Limb (tissue), 2 donors: ENCODE measurements at regions not wholly inside any gene's neighbourhood (a gene's known extent, or its start where the extent isn't known, plus 50 kb on each side); places are given as distances from the start of the nearest gene placed in this dataset.

Source experiments
- DNase-seq, 2 donors: peaks; one replicate each; pipeline ENCODE4 v3.0.0-alpha.2; 2016; ENCODE audit errors: extremely low spot score in 2 of 2

DNA sequence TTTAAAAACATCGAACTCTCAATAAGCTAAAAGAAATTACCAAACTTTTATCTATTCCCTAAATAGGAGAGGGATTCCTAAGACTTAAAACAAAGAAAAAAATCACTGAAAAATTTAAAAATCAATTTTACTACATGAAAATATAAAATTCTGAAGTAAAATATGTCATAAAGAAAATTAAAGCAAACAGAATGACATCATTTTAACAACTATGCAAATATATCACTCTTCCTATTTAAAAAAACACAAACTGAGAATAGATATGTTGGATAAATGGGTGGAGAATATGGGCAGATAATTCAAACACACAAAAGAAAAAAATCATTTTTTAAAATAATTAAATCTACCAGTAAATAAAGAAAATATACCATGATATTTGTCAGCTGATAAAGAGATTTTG is 510.0 kb downstream of the BCL11B start:
- no peak for DNase-seq

DNA sequence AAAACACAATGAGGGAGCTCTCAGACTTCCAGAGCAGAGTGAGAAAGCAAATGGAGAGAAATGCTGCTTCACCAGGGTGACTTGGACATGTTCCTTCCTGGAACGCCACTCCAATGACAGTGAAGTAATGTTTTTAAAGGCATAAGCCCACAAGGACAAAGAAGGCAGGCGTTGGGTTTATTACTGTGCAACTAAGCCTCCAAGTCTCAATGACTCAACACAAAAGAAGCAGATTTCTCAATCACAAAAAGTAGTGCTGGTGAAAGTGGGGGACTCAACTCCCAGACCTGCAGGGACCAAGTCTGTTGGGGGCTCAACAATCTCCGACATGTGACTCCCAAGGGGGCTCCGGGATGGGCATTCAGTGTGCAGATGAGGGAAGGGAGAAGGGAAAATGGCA is 505.2 kb downstream of the BCL11B start:
- no peak for DNase-seq

DNA sequence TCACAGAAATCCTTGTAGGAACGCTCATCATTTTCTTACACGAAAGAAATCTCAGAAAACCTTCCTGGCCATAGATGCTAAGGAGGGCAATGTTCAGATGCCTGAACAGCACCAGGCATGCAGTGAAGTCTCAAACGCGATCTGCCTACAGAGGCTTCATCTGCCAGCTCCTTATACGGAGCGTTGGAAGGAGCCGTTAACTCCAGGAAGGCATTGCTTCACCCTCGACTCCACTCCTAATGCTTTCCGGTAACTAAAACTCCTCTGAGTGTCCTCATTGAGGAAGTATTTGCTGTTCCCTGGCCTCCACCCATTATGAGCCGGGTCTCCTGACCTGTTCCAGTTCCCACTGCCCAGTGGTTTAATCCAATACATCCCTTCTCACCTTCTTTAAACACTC is 502.7 kb downstream of the BCL11B start:
- no peak for DNase-seq

DNA sequence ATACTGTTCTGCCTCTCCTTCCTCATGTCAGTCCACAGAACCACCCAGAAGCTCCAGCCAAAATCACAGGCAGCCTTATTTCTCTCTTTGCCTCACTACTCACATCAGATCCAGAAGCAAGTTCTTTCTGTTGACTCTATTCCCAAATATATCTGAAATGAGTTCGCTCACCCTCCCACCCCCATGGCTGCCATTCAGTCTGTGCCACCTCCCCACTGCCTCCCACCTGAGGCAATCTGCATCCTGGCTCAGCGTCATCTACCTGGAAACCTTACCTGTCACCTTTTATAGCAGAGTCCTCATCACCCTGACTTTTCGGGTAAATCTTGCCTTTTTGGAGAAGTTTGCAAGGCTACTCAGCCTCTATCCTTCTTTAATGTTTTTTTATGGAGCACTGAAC is 501.8 kb downstream of the BCL11B start:
- DNase-seq = no peak

DNA sequence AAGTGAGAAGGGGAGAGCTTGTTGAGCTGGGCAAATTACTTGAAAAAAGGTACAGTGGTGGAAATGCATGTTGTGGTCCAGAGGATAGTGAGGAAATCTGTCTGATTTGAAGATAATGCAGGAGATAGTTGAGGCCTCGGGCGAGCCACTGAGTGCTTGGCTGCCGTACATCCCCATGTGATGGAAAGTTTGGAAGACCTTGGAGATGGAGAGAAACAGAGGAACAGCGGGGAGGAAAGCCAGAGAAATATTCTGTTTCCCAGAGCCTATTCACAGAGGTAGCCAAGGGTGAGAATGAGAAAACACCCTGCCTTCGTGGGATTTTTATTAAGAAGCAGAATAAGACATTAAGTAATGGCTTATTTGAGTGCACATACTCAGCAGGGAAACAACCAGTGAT is 498.2 kb downstream of the BCL11B start:
- no peak for DNase-seq

DNA sequence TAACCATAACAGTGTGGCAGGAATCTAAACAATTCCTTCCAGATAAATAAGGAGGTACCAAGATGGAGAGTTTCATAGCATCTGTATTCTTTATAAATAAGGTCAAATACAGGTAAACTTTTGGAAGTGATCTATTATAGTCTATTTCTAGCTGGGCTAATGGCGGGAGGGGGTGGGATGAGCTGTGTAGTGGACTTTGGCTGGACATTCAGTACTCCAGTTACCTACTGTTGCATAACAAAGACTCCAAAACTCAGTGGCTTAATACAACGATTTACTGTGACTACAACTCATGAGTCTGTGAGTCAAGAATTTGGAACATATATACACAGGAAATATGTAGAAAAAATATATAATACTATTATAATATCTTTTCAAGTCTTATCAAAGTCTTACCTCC is 496.1 kb downstream of the BCL11B start:
- DNase-seq = no peak

DNA sequence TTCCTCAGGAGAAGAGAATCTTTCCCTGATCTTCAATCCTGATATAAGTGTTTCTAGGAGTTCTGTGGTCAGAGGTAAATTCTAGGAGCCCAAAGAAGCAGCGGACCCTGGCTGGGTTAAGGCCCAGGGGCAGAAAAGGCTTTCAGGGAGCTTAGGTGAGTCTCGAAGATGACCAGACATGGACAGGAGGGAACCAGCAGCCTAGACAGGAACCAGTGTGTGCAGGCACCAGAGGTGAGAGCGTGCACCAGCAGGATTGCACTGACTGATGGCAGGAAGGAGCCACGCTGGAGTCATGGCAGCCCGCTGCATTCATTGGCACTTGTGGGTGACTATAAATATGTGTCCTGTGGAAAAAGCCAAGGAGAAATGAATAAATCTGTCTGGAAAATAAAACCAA is 489.9 kb downstream of the BCL11B start:
- no peak for DNase-seq

DNA sequence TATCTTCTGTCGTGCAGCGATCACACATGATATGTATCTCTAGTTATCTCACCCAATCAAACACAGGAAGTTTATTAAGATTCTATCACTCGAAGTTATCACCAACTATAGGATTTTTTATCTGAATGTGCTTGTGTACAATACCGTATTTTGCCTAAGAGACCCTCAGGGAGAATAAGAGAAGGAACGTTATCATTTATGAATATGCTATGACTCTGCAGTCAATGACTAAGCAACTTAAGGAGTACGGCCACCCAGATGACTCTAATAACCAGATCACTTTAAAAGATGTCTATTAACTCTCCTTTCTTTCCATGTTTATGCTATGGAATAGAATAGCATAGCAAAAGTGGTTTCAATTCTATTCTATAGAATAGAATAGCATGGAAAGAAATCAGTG is 486.4 kb downstream of the BCL11B start:
- no peak for DNase-seq

DNA sequence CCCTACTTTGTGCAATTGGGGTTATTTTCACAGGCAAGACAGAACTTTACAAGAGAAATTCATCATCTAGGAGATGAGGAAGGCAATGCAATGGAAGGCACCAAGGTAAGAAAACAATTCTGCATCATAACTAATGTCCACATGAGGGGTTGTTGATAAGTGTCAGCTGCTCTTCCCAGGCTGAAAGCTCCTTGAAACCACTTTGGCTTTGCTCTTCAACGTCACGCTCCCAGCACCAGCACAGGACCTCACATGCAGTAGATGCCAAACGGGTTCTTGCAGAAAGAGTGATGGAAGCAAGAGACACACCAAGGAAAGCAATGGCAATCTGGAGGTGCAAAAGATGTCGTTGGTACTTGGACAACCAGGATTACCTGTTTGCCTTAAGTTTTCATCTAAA is 485.5 kb downstream of the BCL11B start:
- no peak for DNase-seq

DNA sequence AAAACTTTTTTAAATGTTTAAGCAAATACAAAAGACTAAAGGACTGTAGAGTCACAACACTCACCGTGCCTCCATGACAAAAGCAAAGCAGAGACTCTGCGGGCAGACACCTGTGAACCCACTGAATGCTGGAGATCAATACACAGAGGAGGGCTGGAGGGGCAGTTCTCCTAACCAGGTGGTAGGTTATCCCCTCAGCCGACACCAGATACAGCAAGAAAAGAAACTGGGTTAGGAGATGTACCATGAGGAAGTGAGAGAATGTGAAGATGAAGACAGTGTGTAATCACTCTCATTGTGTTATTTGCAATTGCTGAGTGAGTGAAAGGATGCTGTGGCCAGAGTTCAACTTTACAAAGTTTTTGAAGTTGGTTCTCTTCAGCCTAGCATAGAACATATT is 480.3 kb downstream of the BCL11B start:
- no peak for DNase-seq

DNA sequence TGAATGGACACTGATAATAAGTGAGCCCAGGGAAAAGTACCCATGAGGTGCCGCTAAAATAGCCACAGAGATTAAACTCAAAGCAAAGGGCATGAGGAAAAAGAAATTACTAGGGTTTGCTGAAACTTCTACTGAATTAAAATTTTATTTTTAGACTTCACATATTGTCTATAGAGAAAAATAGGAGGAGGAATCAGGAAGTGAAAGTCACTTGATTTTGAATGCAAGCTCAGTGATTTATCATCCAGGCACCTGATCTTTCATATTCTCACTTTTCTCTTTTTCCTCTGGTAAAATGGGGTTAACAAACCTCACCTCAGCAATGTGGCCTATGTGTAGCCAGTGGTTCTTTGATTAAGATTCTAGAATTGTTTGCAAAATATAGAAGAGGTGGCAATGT is 479.8 kb downstream of the BCL11B start:
- DNase-seq = no peak

DNA sequence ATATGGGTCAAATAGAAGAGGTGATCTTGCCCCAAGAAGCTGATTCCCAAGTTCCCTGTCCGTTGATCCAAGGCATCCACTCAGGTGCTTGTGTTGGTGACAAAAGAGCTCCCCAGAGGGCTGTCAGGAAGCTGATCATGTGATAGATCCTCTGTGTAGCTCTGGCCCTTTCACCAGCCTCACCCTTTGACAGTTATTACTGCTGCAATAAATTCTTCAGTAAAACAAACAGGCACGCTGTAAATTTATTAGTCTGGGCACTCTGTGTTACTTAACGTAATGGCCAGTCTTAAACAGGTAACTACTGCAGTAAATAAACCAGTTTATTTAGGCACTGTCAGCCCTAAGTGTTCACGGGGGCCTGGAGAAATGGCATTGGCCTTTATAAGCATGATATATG is 473.9 kb downstream of the BCL11B start:
- DNase-seq = no peak

DNA sequence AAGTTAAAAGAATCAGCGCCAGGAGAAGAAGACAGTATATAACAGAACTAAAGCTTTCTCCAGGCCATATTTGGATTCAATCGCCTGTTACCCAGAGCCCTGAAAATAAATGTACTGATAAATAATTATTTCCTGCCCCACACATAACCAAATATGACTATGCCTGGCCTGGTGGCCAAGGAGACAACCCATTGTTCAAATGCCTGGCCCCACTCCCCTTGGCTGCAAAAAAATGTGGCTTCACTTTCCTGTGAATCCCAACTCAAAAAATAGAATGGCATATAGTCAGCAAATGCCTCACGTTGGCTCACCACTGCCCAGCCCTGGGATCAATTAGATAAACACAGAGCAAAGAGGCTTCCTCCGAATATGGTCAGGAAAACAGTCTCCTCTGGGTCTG is 472.1 kb downstream of the BCL11B start:
- DNase-seq = no peak

DNA sequence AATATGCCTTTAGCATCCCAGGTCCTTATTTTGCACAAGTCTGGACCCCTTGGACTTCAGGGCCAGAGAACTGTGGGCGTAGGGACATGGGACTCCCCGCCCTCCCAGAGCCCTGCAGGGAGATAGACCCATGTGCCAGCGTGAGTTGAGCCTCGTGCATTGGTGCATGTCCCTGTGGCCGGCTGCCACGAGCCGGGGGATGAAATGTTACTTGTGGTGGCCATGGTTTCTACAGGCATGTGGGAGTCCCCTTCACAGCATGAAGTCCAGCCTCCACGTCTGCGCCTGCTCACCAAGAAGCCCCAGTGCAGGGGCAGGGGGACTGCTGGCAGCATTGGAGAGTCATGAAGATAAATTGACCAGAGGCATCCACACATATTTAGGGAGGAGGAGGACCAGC is 470.0 kb downstream of the BCL11B start:
- no peak for DNase-seq

DNA sequence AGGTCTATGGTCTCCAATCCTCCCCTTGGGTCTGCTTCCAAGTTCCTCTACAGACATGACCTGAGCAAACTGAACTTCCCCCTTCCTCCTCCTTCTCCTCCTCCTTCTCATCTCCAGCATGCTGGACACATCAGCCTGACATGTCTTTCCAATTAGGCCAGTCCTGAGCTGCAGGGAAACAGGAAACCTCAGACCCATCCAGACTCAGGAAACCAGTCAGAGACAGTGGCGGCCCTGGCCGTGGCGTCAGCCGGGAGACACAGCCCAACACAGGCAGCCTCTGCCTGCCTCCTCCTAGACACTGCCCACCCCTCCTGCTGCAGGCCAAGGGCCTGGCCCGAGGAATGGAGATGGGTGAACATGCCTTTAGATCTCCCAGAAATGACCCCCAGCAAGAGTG is 468.8 kb downstream of the BCL11B start:
- DNase-seq = no peak

DNA sequence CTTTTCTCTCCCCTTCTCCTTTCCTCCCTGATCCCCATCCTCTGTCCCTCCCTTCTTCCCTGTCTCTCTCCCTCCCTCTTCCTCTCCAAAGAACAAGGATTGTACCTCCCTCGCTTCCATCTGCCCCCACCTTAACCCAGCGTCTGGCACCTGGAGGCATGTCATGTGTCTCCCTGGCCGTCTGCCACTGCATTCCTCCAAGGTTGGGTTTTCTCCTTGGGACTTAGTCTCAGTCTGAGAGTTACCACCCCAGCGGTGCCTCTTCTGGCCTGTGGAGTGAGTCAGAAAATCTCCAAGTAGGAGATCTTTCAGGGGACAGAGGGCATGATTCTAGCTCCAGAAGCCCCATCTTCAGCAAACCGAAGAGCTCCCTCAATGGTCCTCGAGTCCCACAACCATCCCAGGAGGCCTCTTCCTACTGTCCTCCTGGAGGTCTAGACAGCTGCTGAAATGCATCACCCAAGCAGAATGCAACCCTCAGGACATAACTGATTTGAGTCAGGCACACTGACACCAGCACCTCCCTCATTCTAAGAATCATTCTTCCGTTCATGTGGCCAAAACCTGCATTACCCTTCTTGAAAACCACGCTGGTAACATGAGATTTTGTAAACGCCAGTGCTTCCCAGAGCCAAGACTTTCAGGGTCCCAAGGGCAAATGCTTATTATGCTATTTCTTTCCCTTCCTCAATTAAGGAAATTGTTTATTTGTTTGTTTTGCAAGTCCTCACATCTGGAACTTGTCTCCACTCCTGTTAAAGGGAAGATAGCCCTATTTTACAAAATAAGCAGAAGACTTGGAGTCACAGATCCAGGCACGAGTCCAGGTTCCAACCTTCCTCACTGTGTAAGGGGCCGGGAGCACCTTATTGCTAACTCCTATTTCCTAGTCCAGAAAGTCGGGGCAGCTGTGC is 463.2 kb downstream of the BCL11B start:
- DNase-seq = no peak

DNA sequence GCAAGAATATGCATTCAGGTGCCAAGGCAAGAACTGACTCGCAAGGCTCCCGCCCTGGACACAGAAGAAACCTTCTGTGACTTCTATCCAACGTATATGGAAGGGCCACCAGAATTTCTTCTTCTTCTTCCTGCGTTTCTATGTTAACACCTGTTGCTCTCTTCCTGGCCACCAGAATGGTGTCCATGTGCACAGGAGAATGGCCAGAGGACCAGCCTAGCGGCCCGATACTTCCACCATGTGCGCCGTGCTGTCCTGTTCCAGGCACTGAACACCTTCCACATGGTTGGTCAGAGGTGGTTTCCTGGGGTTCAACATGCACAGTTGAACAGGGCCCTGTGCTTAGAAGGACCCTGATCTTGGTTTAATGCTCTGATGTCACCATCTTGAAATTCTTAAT is 455.8 kb downstream of the BCL11B start:
- no peak for DNase-seq

DNA sequence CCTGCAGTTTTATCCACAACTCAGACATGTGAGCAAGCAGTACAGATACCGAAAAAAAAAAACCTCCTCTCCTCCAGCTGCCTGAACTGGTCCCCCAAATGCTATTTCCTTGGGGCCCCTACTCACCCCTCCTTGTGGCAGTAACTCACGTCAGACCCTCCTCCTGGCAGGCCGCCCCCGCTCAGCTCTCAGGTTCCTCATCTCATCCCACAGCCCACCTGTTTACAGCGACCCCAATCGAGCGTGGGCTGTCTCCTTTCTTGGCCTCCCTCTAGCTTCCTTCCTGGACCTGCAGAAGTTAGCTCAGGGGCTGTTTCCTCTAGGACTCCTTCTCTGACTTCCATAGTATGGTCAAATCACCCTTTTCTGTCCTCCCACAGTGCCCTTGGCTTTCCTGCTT is 455.3 kb downstream of the BCL11B start:
- DNase-seq = no peak

DNA sequence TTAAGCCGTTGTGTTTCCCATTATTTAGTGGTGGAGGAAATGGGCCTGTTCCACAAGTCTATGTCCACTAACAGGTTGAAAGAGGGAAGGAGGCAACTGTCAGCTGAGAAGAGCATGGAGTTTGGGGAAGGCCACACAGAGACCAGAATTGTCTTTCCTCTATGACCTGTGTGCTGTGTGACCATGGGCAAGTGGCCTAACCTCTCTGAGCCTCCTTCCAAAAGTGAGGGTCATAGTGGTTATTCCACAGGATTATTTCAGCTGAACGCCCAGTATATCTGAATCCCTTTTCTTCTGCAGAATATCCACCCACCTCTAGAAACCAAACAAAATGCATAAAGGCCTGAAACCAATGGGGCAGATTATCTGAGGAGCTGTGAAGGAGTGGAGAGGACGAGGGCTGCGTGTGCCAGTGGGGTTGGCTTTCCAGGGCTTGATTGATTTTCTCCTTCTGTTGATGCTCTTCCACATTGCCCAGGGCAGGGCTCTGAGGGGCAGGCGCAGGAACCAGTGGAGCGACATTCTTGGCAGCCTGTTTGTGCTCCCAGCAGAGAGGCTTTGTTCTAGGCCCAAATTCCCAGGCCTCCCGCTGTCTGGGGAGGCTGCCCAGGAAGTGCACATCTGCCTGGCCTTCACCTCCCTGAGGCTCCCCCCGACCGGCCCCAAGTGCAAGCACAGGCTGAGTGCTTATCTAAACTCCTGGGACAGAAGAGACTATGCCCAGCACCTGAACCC is 452.7 kb downstream of the BCL11B start:
- DNase-seq = peak in 1 of 2 donors; percentile 43

DNA sequence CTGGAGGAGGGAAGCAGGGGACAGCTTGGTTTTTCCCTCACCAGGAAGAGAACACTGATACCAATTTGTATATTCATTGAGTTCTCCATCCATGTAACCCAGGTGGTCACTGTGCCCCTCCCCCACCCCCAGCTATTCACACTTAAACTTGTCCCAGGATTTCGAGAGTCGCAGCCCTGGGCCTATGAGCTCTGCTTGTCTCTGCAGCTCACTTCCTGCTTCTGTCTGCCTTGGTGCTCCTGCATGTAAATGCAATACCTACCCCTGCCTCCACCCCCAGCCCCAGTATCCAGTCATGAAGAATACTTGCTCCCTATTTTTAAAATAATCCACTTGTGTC is 452.2 kb downstream of the BCL11B start:
- no peak for DNase-seq

DNA sequence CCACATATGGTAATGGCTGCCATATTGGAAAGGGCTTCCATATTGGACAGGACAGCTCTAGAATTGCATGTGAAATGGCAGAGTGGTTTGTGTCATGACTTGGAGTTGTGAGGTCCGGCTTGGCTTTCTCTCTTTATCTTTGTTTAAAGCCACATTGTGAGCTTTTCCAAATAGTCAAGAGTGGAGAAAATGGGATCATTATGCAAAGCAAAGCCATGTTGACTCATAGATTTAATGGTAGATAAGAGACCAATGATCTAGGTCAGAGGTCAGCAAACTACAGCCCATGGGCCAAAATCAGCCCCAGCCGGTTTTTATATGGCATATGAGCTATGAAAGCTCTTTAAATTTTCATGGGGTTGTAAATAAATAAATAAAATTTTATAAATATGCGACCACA is 449.1 kb downstream of the BCL11B start:
- DNase-seq = no peak

DNA sequence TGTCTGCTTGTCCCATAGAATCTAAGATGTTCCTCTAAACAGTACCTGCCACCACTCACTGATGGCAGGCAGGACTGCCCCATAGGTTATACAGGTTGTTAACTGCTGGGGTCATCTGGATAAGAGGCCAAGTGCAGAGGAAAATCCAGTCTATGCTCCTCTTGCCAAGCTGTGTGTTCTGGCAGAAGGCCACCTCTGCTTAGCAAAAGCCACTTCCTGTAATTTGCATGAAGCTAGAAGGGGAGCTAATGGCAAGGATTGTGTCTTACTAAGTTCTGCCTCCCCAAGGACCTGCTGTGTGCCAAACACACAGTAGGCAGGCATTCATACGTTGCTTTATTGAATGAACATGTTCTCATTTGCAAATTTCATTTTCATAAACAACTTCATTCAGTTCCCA is 445.4 kb downstream of the BCL11B start:
- DNase-seq = no peak

DNA sequence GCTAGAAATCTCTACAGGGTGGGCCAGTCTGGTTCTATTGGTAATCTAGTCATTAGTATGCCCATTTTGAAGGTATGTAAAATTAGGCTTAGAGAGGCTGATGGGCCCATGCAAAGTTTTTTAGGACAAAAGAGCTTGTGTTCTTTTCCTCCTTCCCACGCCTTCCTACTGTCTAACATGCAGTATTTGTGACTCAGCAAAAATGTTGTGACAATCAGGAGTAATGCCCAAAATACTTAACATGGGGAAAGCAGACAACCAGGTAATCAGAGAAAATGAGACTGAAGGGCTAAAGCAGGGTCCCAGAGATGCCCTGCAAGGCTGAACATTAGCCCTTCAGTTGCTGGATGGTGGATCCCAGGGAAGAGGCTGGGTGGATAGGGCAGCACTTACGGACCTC is 437.9 kb downstream of the BCL11B start:
- DNase-seq = no peak
